Heart right ventricle (tissue), 16 donors: ENCODE measurements at regions not wholly inside any gene's neighbourhood (a gene's known extent, or its start where the extent isn't known, plus 50 kb on each side); places are given as distances from the start of the nearest gene placed in this dataset.

ENCODE experiments used
- ATAC-seq, 8 donors: fragments of 200-7000 bp; cut with Tn5 transposase; one replicate each; pipeline ENCODE4 v1.9.1; 2020; ENCODE audit warnings: mild to moderate bottlenecking in 8 of 8, moderate library complexity in 8 of 8, moderate number of reproducible peaks in 1 of 8
- DNase-seq, 2 donors: peaks; one replicate each; pipeline ENCODE4 v3.0.0-alpha.2; 2020
- H3K27ac ChIP-seq, 10 donors: fragments of 200-600 bp; sonication (generic) in 2 of 10; one replicate each; pipeline versions ENCODE4 v1.5.0 to v1.8.0; 2020 to 2022; ENCODE audit warnings: mild to moderate bottlenecking in 3 of 10
- H3K27me3 ChIP-seq, 7 donors: fragments of 200-600 bp; one replicate each; pipeline ENCODE4 v1.8.0; 2021 to 2022; ENCODE audit warnings: mild to moderate bottlenecking in 2 of 7
- H3K36me3 ChIP-seq, 9 donors: fragments of 200-600 bp; sonication (generic) in 1 of 9; one replicate each; pipeline versions ENCODE4 v1.5.0 to v1.8.0; 2020 to 2022; ENCODE audit warnings: mild to moderate bottlenecking in 2 of 9
- H3K4me1 ChIP-seq, 9 donors: fragments of 200-600 bp; sonication (generic) in 1 of 9; one replicate each; pipeline versions ENCODE4 v1.5.0 to v1.8.0; 2020 to 2022; ENCODE audit warnings: mild to moderate bottlenecking in 4 of 9
- H3K4me3 ChIP-seq, 10 donors: fragments of 200-600 bp; sonication (generic) in 2 of 10; one replicate each; pipeline versions ENCODE4 v1.5.0 to v1.8.0; 2020 to 2022; ENCODE audit warnings: mild to moderate bottlenecking in 7 of 10, moderate library complexity in 2 of 10
- H3K9me3 ChIP-seq, 11 donors: fragments of 200-600 bp in 10 of 11; sonication (generic) in 2 of 11; one replicate each; pipeline versions ENCODE4 v1.5.0 to v1.8.0; 2013 to 2022; ENCODE audit warnings: mild to moderate bottlenecking in 2 of 11, control low read depth in 1 of 11, moderate library complexity in 1 of 11
- CTCF ChIP-seq, 9 donors: fragments of 200-600 bp; sonication (generic) in 2 of 9; IDR thresholded peaks; one replicate each; pipeline versions ENCODE4 v1.5.0 to v1.8.0; 2021 to 2022; ENCODE audit warnings: antibody characterized with exemption in 9 of 9, mild to moderate bottlenecking in 5 of 9, moderate library complexity in 1 of 9
- WGBS, 2 donors: extraction: QIAGEN DNeasy Blood & Tissue Kit; methylation state at CpG; one replicate each; pipeline ENCODE4 v1.1.7; 2013; ENCODE audit warnings: inconsistent platforms in 1 of 2; 5-methylcytosine and 5-hydroxymethylcytosine counted together
- intact Hi-C, 10 donors: fragments of 100-400 bp; cut with DNase I; formaldehyde crosslinking; loops; one replicate each; pipeline versions ENCODE4 v1.11.1 to v1.14.2; 2022
- donor health status: Arrhythmogenic right ventricular cardiomyopathy.
- donor health status: ischemic (EF 13 %, LVEDD 7.1; RV severe dilation, severe dysfunction).
- donor health status: healthy with polysubstance abuse.
- donor health status: DM: no; HTN: yes; CAD: no.
- donor health status: DM: no; HTN: no; CAD: no.
- donor health status: ischemic (EF 25% LVEDD 6.9; RV normal size, moderate dysfunction).
- donor health status: ischemic (EF 25% LVEDD 5.7; RV mildly dilated, moderate dysfunction).
- donor health status: healthy.
- donor health status: DM: yes; HTN: yes; CAD: no.
- donor health status: Ischemic cardiomyopathy.
- donor health status: ischemic (EF 35%, LVEDD 5.7; RV mildly dilated, moderate dysfunction).
- donor health status: nonischemic (EF 11% LVEDD 7.7; RV severe dilation, severe dysfunction).
- donor health status: DM: yes; HTN: yes; CAD: no.
- donor health status: PGD.
- donor health status: ischemic (EF 29% LVEDD 5.4; RV normal size, mild dysfunction).
- donor health status: nonischemic (EF 23%, LVEDD 6.1; RV moderate dilation, normal function).

GRCh38 chr4:63618883-63619718 is 790.1 kb downstream of the TECRL start:
- Histone ChIP-seq H3K9me3 (no peaks in the 10 kb centered on the region), H3K4me1 (no peaks in the 10 kb centered on the region), H3K4me3 (no peak overlapping the region), H3K27me3 (no peaks in the 10 kb centered on the region), H3K36me3 (no peaks in the 10 kb centered on the region), H3K27ac (no peak overlapping the region)
- no peak for ATAC-seq
- TF ChIP-seq CTCF (IDR thresholded peaks at IDR 0.05) = no peak
- 46% methylated on average over 6 of the region's 6 CpGs for WGBS, 2 donors
- intact Hi-C loops = no loop called here
- no peak for DNase-seq

- no peaks in the 10 kb centered on the region for H3K36me3 ChIP-seq
- WGBS, 2 donors = 71 to 81% methylated on average over 9 of the region's 9 CpGs
Measured at GRCh38 chr4:63607169-63607872, 801.9 kb downstream of the TECRL start.

GRCh38 chr4:63589796-63590195 is 819.5 kb downstream of the TECRL start:
- intact Hi-C loops = no loop called here
- ATAC-seq = no peak

More at GRCh38 chr4:63607169-63607872, 801.9 kb downstream of the TECRL start:
- DNase-seq (no peak), ATAC-seq (no peak)
- Histone ChIP-seq H3K4me1 (no peaks in the 10 kb centered on the region), H3K27me3 (no peaks in the 10 kb centered on the region), H3K4me3 (no peak overlapping the region), H3K27ac (no peak overlapping the region), H3K9me3 (peaks cover 0 to 5% (median 0%) of the 10 kb centered on the region in 11 donors)
- TF ChIP-seq CTCF (IDR thresholded peaks at IDR 0.05) = no peak
- intact Hi-C loops = no loop called here

More at GRCh38 chr4:63589796-63590195, 819.5 kb downstream of the TECRL start:
- Histone ChIP-seq H3K4me1 (no peaks in the 10 kb centered on the region), H3K27me3 (no peaks in the 10 kb centered on the region), H3K9me3 (peaks cover 0 to 40% (median 5%) of the 10 kb centered on the region in 11 donors), H3K4me3 (no peak overlapping the region), H3K36me3 (no peaks in the 10 kb centered on the region), H3K27ac (no peak overlapping the region)
- 59 to 78% methylated on average over 6 of the region's 6 CpGs for WGBS, 2 donors
- DNase-seq = no peak
- no peak for TF ChIP-seq CTCF (IDR thresholded peaks at IDR 0.05)
